Adrenal gland (tissue), 9 donors: ENCODE measurements at regions not wholly inside any gene's neighbourhood (a gene's known extent, or its start where the extent isn't known, plus 50 kb on each side); places are given as distances from the start of the nearest gene placed in this dataset.

Experiments used
- DNase-seq, 7 donors: peaks; one replicate each; pipeline ENCODE4 v3.0.0-alpha.2; 2019 to 2020
- H3K27ac ChIP-seq, 5 donors: fragments of 200-600 bp; sonication (generic) in 4 of 5; 1 replicate in 3 of 5; 2 replicates in 2 of 5; pipeline versions ENCODE4 v1.5.1 to v1.8.0; 2016 to 2020; ENCODE audit warnings: mild to moderate bottlenecking in 1 of 5
- H3K27me3 ChIP-seq: fragments of 200-600 bp; 2 replicates; pipeline ENCODE4 v1.8.0; 2021
- H3K36me3 ChIP-seq, 2 donors: fragments of 200-600 bp; replicated peaks in 1 of 2; 1 replicate in 1 of 2; 2 replicates in 1 of 2; pipeline versions ENCODE4 v1.5.1 to v1.8.0; 2018 to 2022
- H3K4me1 ChIP-seq, 2 donors: fragments of 200-600 bp; replicated peaks in 1 of 2; 1 replicate in 1 of 2; 2 replicates in 1 of 2; pipeline versions ENCODE4 v1.5.1 to v1.8.0; 2018 to 2021
- H3K4me3 ChIP-seq, 4 donors: fragments of 200-600 bp; sonication (generic) in 3 of 4; one replicate each; pipeline ENCODE4 v1.5.1; 2016 to 2018
- H3K9me3 ChIP-seq, 3 donors: fragments of 200-600 bp; sonication (generic) in 1 of 3; replicated peaks in 1 of 3; 1 replicate in 2 of 3; 2 replicates in 1 of 3; pipeline versions ENCODE4 v1.5.1 to v1.8.0; 2016 to 2021
- CTCF ChIP-seq, 6 experiments: fragments of 450-650 bp in 4 of 6; fragments of 200-600 bp in 2 of 6; sonication (generic) in 1 of 6; IDR thresholded peaks; 1 replicate in 5 of 6; 2 replicates in 1 of 6; pipeline versions ENCODE4 v1.5.1 to v1.8.0; 2016 to 2021; ENCODE audit warnings: antibody characterized with exemption in 6 of 6, mild to moderate bottlenecking in 2 of 6, moderate library complexity in 1 of 6
- POLR2A ChIP-seq, 2 donors: fragments of 450-650 bp; IDR thresholded peaks; one replicate each; pipeline ENCODE4 v1.6.1; 2017; ENCODE audit warnings: antibody characterized with exemption in 2 of 2, mild to moderate bottlenecking in 2 of 2, moderate library complexity in 1 of 2
- WGBS, 4 donors: extraction: QIAGEN DNeasy Blood & Tissue Kit in 2 of 4; methylation state at CpG; one replicate each; pipeline versions ENCODE4 v1.1.5 to v1.1.7; 2013 to 2017; 5-methylcytosine and 5-hydroxymethylcytosine counted together
- intact Hi-C, 2 donors: fragments of 100-400 bp; cut with DNase I; formaldehyde crosslinking; loops; one replicate each; pipeline versions ENCODE4 v1.14.1 to v1.15.0; 2022 to 2023
- donor health status: healthy with polysubstance abuse.
- donor health status: Bipolar disorder and iron deficiency.
- donor health status: DM: yes; HTN: yes; CAD: no.
- donor health status: DM: no; HTN: no; CAD: no.
- donor health status: DM: no; HTN: no; CAD: no.

DNA sequence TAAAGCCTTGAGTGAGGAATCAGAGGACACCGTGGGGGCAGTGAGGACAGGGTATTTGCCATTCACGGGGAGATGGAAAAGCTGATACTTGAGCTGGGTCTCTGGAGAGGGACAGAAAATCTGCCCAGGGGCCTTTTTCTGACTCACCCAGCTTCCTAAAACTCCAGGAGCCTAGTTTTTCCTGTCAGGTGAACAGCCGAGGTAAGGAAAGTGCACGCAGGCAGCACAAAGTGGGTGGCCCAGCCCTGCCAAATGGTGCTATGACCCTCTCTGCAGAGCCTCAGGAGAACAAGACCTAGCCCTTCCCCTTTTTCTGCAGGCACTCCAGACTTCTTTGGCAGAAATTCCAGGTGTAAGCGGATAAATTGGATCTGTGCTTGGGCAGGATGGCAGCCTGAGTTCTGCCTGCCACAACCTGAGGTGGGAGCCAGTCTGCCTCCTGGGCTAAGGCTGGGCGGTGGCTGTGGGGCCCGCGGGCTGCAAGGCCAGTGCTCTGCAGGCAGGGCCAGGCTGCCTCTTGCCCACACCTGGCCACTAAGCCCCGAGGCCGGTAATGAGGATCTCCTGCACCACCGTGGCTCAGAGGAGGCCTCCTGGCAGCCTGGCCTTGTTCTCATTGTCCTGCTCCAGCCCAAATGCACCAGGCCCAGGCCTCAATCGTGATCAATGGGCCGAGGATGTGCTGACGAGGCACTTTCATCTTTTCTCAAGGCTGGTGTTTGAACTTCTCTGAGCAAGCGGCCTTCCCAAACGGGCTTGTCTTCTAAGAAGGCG lies 72.9 kb upstream of the LMO1 start:
- 84 to 94% (median 87%) methylated on average over 6 to 17 of the region's 17 CpGs for WGBS, 4 donors
- Histone ChIP-seq H3K27ac (no peak overlapping the region), H3K27me3 (no peaks in the 10 kb centered on the region), H3K4me1 (no peaks in the 10 kb centered on the region), H3K4me3 (no peak overlapping the region), H3K9me3 (no peaks in the 10 kb centered on the region), H3K36me3 (no peaks in the 10 kb centered on the region)
- TF ChIP-seq CTCF (IDR thresholded peaks at IDR 0.05) (no peak), POLR2A (IDR thresholded peaks at IDR 0.05) (no peak)
- intact Hi-C loops = loop anchor here (10.0 kb wide), 1 partner anchor 228 kb away; no protein-coding TSS in a partner anchor
- DNase-seq = no peak

DNA sequence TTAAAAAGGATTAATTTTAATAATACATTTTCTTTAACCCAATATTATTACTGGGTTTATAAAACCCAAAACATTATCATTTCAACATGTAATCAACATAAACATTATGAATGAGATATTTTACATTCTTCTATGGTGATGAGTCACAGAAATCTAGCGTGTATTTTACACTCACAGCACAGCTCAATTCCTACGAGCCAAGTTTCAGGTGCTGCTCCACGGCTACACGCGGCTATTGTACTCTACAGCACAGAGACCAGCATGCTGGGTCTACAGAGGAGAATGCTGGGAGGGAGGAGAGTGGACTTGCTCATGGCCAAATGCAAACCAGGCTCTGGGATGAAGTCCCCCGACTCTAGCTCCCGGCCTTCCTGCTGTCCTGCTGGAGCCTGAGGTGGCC lies 72.0 kb upstream of the LMO1 start:
- Histone ChIP-seq H3K9me3 (no peaks in the 10 kb centered on the region), H3K4me1 (no peaks in the 10 kb centered on the region), H3K27ac (no peak overlapping the region), H3K27me3 (no peaks in the 10 kb centered on the region), H3K4me3 (no peak overlapping the region), H3K36me3 (no peaks in the 10 kb centered on the region)
- intact Hi-C loops = loop anchor here (10.0 kb wide), 1 partner anchor 229 kb away; no protein-coding TSS in a partner anchor
- no peak for DNase-seq
- no peak for TF ChIP-seq POLR2A (IDR thresholded peaks at IDR 0.05)
- no peak for TF ChIP-seq CTCF (IDR thresholded peaks at IDR 0.05)
- WGBS, 4 donors = 90 to 98% (median 92%) methylated on average over 7 of the region's 7 CpGs

GRCh38 chr11:8335186-8335585 lies 71.5 kb upstream of the LMO1 start:
- no peak for DNase-seq
- intact Hi-C loops = loop anchor here (10.0 kb wide), 1 partner anchor 230 kb away; no protein-coding TSS in a partner anchor
- no peaks in the 10 kb centered on the region for H3K4me1 ChIP-seq
- H3K4me3 ChIP-seq = no peak overlapping the region
- H3K36me3 ChIP-seq = no peaks in the 10 kb centered on the region
- H3K27ac ChIP-seq = no peak overlapping the region
- WGBS, 4 donors = 81 to 92% (median 84%) methylated on average over 3 to 8 of the region's 8 CpGs
- H3K9me3 ChIP-seq = no peaks in the 10 kb centered on the region
- no peak for TF ChIP-seq POLR2A (IDR thresholded peaks at IDR 0.05)
- TF ChIP-seq CTCF (IDR thresholded peaks at IDR 0.05) = no peak
- no peaks in the 10 kb centered on the region for H3K27me3 ChIP-seq

- no peak for DNase-seq
- no peak overlapping the region for H3K4me3 ChIP-seq
- H3K9me3 ChIP-seq = no peaks in the 10 kb centered on the region
- intact Hi-C loops = loop anchor here (10.0 kb wide), 1 partner anchor 231 kb away; no protein-coding TSS in a partner anchor
- TF ChIP-seq POLR2A (IDR thresholded peaks at IDR 0.05) (no peak), CTCF (IDR thresholded peaks at IDR 0.05) (no peak)
- H3K27me3 ChIP-seq = no peaks in the 10 kb centered on the region
- no peak overlapping the region for H3K27ac ChIP-seq
- 86 to 92% (median 89%) methylated on average over 5 to 7 of the region's 7 CpGs for WGBS, 4 donors
- no peaks in the 10 kb centered on the region for H3K36me3 ChIP-seq
- no peaks in the 10 kb centered on the region for H3K4me1 ChIP-seq
Observed at GRCh38 chr11:8333811-8334401, 70.2 kb upstream of the LMO1 start.
